HG02973 (cell line): ENCODE measurements at regions not wholly inside any gene's neighbourhood (a gene's known extent, or its start where the extent isn't known, plus 50 kb on each side); places are given as distances from the start of the nearest gene placed in this dataset.
"Not testable (repeated sequence)": the region's sequence is repeated elsewhere in the genome, so short reads cannot be mapped to it uniquely, and the experiment has no call there.

Experiments
- ATAC-seq: cut with Tn5 transposase; IDR thresholded peaks from one replicate; pipeline ENCODE4 v1.9.1; 2021; ENCODE audit warnings: moderate library complexity; ENCODE audit not compliant: unreplicated experiment

GRCh38 chr12:24679126-24679525 lies 269.8 kb downstream of the BCAT1 start:
- ATAC-seq: no peak

DNA sequence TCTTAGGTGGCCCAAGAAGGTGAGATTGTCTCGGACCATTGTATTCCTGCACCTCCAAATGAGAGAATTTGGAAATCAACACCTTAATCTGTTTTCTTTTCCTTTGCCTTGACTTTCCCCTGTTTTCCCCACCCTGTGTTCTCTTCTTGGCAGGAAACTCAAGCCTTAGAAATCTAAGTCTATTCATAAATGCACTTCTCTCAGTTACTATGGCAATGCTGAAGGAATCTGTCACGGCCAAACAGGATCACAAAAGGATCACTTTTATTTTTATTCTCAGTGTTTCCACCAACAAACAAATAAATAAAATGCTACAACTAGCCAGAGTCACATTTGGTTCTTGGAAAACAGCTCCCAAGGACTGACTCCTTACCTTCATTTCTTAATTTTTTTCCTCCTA lies 270.5 kb downstream of the BCAT1 start:
- no peak for ATAC-seq

GRCh38 chr12:24668563-24668962 lies 280.3 kb downstream of the BCAT1 start:
- no peak for ATAC-seq

DNA sequence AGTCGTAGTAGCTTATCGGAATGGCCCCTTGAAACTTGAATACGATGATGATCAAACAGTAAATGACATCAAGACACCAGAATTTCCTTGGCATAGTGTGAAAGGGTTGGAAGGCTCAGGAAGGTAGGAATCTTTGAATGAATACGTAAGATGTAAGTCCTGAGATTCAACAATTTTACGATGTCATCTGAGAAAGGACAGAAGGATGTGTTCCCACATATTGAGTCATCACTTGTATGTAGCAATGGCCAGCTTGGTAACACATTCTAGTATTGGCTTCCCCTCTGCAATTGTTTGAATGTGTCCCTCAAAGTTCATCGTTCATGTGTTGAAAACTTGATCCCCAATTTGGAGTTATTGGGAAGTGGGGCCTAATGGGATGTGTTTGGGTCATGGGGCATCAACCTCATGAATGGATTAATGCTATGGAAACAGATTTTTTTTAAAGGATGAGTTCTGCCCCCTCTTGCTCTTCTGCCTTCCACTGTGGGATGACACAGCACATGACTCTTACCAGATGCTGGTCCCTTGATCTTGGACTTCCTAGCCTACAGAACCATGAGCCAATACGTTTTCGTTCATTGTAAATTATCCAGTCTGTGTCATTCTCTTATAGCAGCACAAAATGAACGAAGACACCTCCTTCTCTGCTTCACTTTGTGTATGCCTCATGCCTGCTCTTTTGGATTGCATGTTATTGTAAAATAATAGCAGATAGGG lies 284.6 kb downstream of the BCAT1 start:
- ATAC-seq: no peak

GRCh38 chr12:24661657-24662096 lies 287.2 kb downstream of the BCAT1 start:
- no peak for ATAC-seq

GRCh38 chr12:24659016-24659415 lies 289.9 kb downstream of the BCAT1 start:
- no peak for ATAC-seq

GRCh38 chr12:24654344-24654743 lies 294.6 kb downstream of the BCAT1 start:
- not testable (repeated sequence) for ATAC-seq

DNA sequence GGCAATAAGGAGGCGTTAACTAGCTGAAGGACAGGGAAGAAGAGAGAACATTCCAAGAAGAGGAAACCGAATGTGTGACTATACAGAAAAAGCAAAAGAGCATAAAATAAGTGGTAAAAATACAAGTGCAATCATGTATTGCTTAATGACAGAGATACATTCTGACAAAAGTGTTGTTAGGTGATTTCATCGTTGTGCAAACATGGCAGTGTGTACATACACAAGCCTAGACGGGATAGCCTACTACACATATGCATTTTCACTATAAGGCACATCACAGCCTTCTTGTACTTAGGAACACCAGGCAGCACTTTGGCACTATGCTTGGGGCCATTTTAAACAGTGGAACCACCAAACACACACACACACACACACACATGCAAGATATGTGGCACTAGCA lies 299.3 kb downstream of the BCAT1 start:
- ATAC-seq: no peak

GRCh38 chr12:24649209-24649608 lies 299.7 kb downstream of the BCAT1 start:
- no peak for ATAC-seq

DNA sequence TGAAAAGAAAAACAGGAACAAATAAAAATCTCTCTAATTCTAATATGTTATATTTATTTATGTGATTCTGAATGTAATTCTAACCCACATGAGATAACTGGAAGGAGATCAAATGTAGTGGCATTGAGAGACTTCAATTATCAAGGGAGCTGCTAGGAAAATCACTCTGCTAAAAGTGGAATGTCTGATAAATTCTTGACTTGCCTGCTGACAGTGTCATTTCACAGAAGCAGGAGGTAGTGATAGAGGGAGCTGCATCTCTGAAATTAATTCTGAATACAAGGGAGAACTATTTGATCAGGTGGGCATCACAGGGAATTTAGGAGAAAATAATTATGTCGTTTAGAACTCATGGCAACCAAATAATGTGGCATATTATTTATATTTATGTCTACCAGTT lies 303.6 kb downstream of the BCAT1 start:
- no peak for ATAC-seq

DNA sequence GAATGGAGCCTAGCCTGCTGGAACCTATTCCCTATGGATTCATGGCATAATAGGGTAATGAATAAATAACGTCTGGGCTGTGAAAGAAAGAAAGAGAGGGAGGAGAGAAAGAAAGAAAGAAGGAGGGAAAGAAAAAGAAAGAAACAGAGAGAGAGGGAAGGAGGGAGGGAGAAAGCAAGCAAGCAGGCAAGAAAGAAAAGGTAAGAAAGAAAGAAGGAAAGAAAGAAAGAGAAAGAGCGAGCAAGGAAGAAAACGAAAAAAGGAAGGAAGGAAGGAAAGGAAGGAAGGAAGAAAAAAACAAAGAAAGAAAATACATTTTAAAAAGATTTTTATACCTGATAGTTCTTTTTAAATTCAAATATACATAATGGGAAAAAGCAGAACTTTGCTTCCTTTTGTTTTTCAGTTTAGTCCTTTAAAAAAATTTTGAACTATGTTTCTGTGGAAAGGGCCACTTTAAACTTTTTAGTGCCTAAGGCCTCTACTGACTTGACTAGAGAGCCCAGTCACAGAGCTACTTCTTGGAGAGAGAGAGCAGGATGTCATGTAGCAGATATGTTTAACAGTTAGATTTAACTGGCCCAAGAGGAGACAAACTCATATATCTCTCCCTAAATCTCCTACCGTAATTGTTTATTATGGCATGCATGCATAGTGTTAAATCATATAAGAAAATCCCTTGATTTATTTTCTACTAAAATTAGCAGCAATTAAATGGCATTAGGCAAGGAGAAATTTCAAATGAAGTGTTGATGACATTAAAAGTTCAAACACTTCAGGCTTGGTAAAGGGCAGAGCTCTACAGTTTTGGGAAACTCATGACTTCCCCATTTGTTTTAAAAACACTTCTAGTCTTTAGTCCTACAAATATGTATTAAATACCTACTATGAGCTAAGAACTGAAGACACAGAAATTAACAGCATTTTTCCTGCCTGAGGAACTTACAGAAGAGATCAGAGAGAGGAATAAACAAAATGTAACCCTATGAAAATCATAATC lies 305.5 kb downstream of the BCAT1 start:
- ATAC-seq: no peak

DNA sequence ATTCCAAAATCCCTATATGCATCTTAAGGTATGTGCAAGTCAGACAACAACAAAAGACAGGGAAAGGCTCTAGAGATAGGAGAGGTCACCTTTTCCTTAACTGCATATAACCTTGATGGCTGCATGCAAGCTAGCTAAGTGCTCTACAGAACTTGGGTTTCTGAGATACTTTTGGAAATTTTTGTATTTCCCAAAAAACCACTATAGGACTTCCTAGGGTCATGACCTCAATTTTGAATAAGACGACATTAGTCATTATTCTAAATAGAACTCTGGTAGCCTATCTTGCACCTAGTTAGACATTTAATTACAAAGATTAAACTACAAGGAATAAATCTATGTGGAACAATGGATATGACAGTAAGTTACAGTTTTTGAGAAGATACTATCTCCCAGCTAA lies 309.3 kb downstream of the BCAT1 start:
- ATAC-seq: no peak

DNA sequence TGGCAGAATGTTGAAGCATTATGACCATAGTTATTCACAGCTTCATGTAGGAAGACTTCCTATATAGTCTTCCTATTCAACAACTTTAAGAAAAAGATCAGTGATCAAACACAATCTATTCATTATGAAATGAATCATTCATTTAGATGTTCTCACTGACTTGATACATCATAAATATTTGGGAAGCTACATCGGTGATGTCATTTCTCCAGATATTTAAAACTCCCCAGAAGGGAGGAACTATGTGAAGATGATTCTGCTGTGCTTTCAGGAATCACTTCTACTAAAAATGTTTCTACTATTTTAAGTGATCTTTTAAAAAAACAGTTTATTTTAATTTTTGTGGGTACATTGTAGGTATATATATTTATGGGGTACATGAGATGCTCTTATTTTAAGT lies 316.4 kb downstream of the BCAT1 start:
- no peak for ATAC-seq

DNA sequence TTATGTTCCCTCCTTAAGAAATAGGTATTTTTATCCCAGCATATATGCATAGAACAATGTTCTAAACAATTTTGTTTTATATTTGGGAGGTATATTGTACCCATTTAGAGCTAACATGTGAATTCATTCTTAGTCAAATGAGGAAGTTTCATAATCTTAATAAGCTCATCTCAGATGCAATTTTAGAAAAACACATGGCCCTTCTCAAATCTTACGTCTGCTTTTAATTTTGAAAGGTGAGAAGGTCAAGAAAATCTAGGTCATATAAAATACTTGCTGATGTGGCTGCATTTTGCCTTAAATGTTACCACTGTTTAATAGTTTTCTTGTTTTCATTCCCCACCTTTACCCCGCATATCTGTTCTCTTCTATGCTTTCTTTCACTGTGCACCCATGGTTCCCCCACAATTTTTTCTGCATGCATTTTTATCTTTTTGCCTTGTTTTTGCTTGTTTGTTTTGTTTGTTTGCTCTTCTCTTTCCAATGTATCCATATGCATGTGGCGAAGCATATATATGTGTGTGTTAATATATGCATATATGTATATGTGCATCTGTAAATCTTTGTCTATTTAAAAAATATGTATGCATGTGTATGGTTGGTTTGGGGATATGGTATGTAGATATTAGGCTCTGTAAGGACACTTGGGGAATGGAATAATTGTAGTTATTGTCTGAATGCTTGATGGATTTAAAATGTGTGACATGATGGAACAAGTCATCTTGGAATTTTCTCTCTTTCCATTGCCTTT lies 317.1 kb downstream of the BCAT1 start:
- no peak for ATAC-seq

DNA sequence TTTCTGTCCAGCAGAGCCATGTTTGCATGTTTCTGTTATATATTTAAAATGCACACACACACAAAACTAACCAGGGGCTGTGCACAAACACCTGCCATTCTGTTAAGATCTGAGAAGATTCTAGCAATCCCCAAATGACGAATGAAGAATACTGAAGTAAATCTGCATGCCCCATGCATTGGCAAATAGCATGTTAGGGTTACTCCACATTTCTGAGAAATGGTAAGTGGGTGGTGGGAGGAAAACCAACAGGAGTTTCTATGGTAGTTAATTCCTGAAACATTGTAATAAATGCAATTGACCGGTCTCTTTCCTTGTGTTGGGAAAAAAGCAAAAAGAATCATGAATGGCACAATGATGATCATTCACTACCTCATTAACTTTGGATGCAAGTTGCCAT lies 318.0 kb downstream of the BCAT1 start:
- ATAC-seq: no peak

GRCh38 chr12:24630446-24630845 lies 318.5 kb downstream of the BCAT1 start:
- no peak for ATAC-seq

DNA sequence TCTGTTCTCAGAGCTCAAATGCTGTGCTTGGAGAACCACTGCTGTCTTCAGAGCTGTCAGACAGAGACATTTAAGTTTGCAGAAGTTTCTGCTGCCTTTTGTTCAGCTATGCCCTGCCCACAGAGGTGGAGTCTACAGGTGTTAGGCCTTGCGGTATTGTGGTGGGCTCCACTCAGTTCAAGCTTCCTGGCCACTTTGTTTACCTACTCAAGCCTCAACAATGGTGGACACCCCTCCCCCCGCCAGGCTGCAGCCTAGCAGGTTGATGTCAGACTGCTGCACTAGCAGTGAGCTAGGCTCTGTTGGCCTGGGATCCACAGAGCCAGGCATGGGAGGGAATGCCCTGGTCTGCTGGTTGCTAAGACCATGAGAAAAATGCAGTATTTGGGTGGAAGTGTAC lies 323.8 kb downstream of the BCAT1 start:
- ATAC-seq: no peak

GRCh38 chr12:24619954-24620353 lies 328.9 kb downstream of the BCAT1 start:
- ATAC-seq: not testable (repeated sequence)

GRCh38 chr12:24617471-24617870 lies 331.4 kb downstream of the BCAT1 start:
- ATAC-seq: no peak

GRCh38 chr12:24615967-24616411 lies 332.9 kb downstream of the BCAT1 start:
- ATAC-seq: no peak

DNA sequence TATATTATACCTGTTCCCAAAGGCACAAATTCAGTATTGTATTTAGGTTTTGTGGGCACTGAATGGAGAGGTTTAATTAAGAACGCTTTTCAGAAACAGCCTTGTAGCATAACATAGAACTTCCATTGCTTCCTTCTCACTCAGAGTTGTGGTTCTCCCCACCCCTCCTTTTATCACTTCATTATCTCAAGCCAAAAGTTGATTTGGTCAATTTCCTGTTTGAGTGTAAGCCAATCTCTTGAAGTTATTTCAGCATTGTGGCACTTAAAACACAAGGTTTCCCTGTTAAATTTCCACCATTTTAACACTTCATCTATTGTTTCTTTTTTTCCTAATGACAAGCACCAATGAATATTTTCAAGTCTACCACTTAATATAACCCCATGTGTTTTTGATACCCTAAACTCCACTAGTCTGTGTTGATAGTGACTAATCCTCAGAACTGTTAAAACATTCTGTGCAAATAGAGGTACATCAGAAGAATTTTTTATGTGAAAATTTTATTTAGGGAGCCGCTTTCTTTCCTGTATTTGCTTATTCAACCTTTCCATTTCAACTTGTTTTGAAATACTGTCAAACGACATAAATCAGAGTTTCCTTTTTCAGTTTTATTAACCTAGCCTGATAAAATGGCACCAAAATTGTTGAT lies 340.1 kb downstream of the BCAT1 start:
- ATAC-seq: no peak
